HG02610 (cell line): ENCODE measurements at regions not wholly inside any gene's neighbourhood (a gene's known extent, or its start where the extent isn't known, plus 50 kb on each side); places are given as distances from the start of the nearest gene placed in this dataset.

Source experiments
- ATAC-seq: cut with Tn5 transposase; IDR thresholded peaks from one replicate; pipeline ENCODE4 v1.9.1; 2021; ENCODE audit warnings: mild to moderate bottlenecking, moderate library complexity; ENCODE audit not compliant: unreplicated experiment

DNA sequence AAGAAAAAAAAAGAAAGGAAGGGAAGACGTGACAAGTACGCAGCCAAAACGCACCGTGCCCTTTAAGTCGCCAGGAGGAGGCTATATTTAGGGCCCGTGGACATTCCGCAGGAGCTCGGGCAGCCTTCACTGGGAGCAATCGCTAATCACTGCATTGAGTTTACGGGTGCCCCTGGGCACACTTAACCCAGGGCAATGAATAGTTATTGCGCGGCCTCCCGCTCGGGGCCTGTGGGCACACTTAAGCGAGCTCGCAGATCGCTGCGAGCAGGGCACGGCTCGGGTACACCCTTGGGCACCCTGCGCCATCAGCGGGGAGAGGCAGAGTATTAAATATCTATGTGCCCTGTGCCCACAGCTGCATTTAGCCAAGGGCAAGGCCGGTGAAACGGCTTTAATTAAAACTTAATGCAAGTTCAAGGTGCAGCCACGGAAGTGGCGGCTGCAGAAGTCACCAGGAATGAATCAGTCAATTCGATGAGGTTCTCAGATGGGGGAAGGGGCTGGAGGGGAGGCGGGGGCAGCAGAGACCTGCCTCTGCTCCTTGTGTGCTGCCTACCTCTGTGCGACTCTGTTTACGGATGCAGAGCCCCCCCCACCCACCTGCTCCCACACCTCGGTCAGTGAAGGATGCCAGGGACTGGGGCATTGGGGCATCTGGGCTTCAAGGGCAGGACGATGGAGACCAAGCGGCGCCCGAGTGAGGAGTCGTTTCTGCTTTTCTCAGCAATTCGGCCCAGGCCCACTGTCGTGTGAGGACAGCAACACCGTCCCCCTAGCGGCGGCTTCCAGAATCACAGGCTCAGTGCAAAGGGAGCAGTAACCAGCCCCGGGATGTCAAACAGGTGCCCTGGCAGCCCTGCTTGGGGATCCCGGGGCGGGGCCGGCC, 51.8 kb upstream of the TARDBP start:
- ATAC-seq = no peak

- ATAC-seq = no peak
These were observed 51.1 kb upstream of the TARDBP start for GRCh38 chr1:10961300-10961833.

- ATAC-seq = no peak
These were observed 50.0 kb upstream of the TARDBP start for GRCh38 chr1:10962483-10962882.
